HAP-1 (cell line): ENCODE measurements at regions not wholly inside any gene's neighbourhood (a gene's known extent, or its start where the extent isn't known, plus 50 kb on each side); places are given as distances from the start of the nearest gene placed in this dataset.

Experiments
- DNase-seq, 2 experiments: peaks; one replicate each; pipeline ENCODE4 v3.0.0-alpha.2; 2016 to 2020; ENCODE audit warnings: low spot score in 2 of 2
- H3K27me3 ChIP-seq: fragments of 250-450 bp; sonication (Bioruptor Pico); 2 replicates; pipeline ENCODE4 v1.5.1; 2020; ENCODE audit warnings: low read depth, mild to moderate bottlenecking, moderate library complexity
- H3K36me3 ChIP-seq: fragments of 250-450 bp; sonication (Bioruptor Pico); replicated peaks from 2 replicates; pipeline ENCODE4 v1.5.1; 2020; ENCODE audit warnings: mild to moderate bottlenecking
- H3K4me1 ChIP-seq: fragments of 250-450 bp; sonication (Bioruptor Pico); 2 replicates; pipeline ENCODE4 v1.5.1; 2020; ENCODE audit warnings: mild to moderate bottlenecking
- H3K4me3 ChIP-seq: fragments of 250-450 bp; sonication (Bioruptor Pico); 2 replicates; pipeline ENCODE4 v1.5.1; 2020; ENCODE audit warnings: mild to moderate bottlenecking, moderate library complexity
- H3K9me3 ChIP-seq: fragments of 250-450 bp; sonication (Bioruptor Pico); 2 replicates; pipeline ENCODE4 v1.5.1; 2020; ENCODE audit warnings: mild to moderate bottlenecking, moderate library complexity
- in situ Hi-C: fragments of 300-500 bp; cut with MboI; formaldehyde crosslinking; loops from 3 replicates; pipeline ENCODE4 v1.14.3; 2020; ENCODE audit warnings: low sequenced_read_pairs, inconsistent platforms, mixed read lengths

- Histone ChIP-seq H3K36me3 (no peaks in the 10 kb centered on the region), H3K4me3 (no peak overlapping the region), H3K27me3 (no peaks in the 10 kb centered on the region), H3K4me1 (no peaks in the 10 kb centered on the region; the same call in 1 of the 2 replicates), H3K9me3 (no peaks in the 10 kb centered on the region)
- no peak for DNase-seq
- in situ Hi-C loops: no loop called here
Observed at GRCh38 chr13:58097831-58098230, 466.3 kb downstream of the PCDH17 start.

- no peak for DNase-seq
- H3K4me3 ChIP-seq: no peak overlapping the region
- no peaks in the 10 kb centered on the region for H3K27me3 ChIP-seq
- no peaks in the 10 kb centered on the region for H3K9me3 ChIP-seq
- no peaks in the 10 kb centered on the region for H3K4me1 ChIP-seq
- in situ Hi-C loops: no loop called here
- no peaks in the 10 kb centered on the region for H3K36me3 ChIP-seq
Observed at GRCh38 chr13:58119351-58119750, 487.8 kb downstream of the PCDH17 start.

- in situ Hi-C loops: no loop called here
- H3K36me3 ChIP-seq: no peaks in the 10 kb centered on the region
- no peaks in the 10 kb centered on the region for H3K9me3 ChIP-seq
- DNase-seq: no peak
- H3K4me1 ChIP-seq: no peaks in the 10 kb centered on the region
- H3K4me3 ChIP-seq: no peak overlapping the region
- H3K27me3 ChIP-seq: no peaks in the 10 kb centered on the region
Observed at GRCh38 chr13:58119804-58120203, 488.3 kb downstream of the PCDH17 start.

- DNase-seq: no peak
- Histone ChIP-seq H3K9me3 (no peaks in the 10 kb centered on the region), H3K36me3 (no peaks in the 10 kb centered on the region), H3K27me3 (no peaks in the 10 kb centered on the region), H3K4me1 (no peaks in the 10 kb centered on the region), H3K4me3 (no peak overlapping the region)
- in situ Hi-C loops: no loop called here
Observed at GRCh38 chr13:58126496-58126895, 495.0 kb downstream of the PCDH17 start.

- no peaks in the 10 kb centered on the region for H3K9me3 ChIP-seq
- no peaks in the 10 kb centered on the region for H3K4me1 ChIP-seq
- no peak overlapping the region for H3K4me3 ChIP-seq
- no peak for DNase-seq
- in situ Hi-C loops: no loop called here
- no peaks in the 10 kb centered on the region for H3K36me3 ChIP-seq
- no peaks in the 10 kb centered on the region for H3K27me3 ChIP-seq
Observed at GRCh38 chr13:58134012-58134411, 502.5 kb downstream of the PCDH17 start.

- no peaks in the 10 kb centered on the region for H3K4me1 ChIP-seq
- H3K27me3 ChIP-seq: no peaks in the 10 kb centered on the region
- H3K36me3 ChIP-seq: no peaks in the 10 kb centered on the region
- in situ Hi-C loops: no loop called here
- no peak for DNase-seq
- H3K4me3 ChIP-seq: no peak overlapping the region
- no peaks in the 10 kb centered on the region for H3K9me3 ChIP-seq
Observed at GRCh38 chr13:58134525-58134924, 503.0 kb downstream of the PCDH17 start.

GRCh38 chr13:58142952-58143351 is 511.4 kb downstream of the PCDH17 start:
- Histone ChIP-seq H3K4me3 (no peak overlapping the region), H3K4me1 (no peaks in the 10 kb centered on the region), H3K9me3 (no peaks in the 10 kb centered on the region), H3K36me3 (no peaks in the 10 kb centered on the region), H3K27me3 (no peaks in the 10 kb centered on the region)
- DNase-seq: no peak
- in situ Hi-C loops: no loop called here

- Histone ChIP-seq H3K4me3 (no peak overlapping the region), H3K4me1 (no peaks in the 10 kb centered on the region), H3K27me3 (no peaks in the 10 kb centered on the region), H3K9me3 (no peaks in the 10 kb centered on the region), H3K36me3 (no peaks in the 10 kb centered on the region)
- in situ Hi-C loops: no loop called here
- DNase-seq: no peak
Observed at GRCh38 chr13:58144616-58145015, 513.1 kb downstream of the PCDH17 start.

GRCh38 chr13:58151452-58151851 is 519.9 kb downstream of the PCDH17 start:
- no peaks in the 10 kb centered on the region for H3K9me3 ChIP-seq
- in situ Hi-C loops: no loop called here
- DNase-seq: no peak

GRCh38 chr13:58160980-58161379 is 529.4 kb downstream of the PCDH17 start:
- DNase-seq: no peak
- H3K4me1 ChIP-seq: no peaks in the 10 kb centered on the region
- H3K36me3 ChIP-seq: no peaks in the 10 kb centered on the region

More at GRCh38 chr13:58151452-58151851, 519.9 kb downstream of the PCDH17 start:
- H3K36me3 ChIP-seq: no peaks in the 10 kb centered on the region
- no peaks in the 10 kb centered on the region for H3K27me3 ChIP-seq
- no peak overlapping the region for H3K4me3 ChIP-seq
- H3K4me1 ChIP-seq: no peaks in the 10 kb centered on the region

GRCh38 chr13:58165617-58166016 is 534.1 kb downstream of the PCDH17 start:
- Histone ChIP-seq H3K9me3 (no peaks in the 10 kb centered on the region), H3K27me3 (no peaks in the 10 kb centered on the region), H3K36me3 (no peaks in the 10 kb centered on the region), H3K4me3 (no peak overlapping the region), H3K4me1 (no peaks in the 10 kb centered on the region)
- in situ Hi-C loops: no loop called here
- no peak for DNase-seq

More at GRCh38 chr13:58160980-58161379, 529.4 kb downstream of the PCDH17 start:
- H3K9me3 ChIP-seq: no peaks in the 10 kb centered on the region
- no peak overlapping the region for H3K4me3 ChIP-seq
- in situ Hi-C loops: no loop called here
- no peaks in the 10 kb centered on the region for H3K27me3 ChIP-seq

- DNase-seq: no peak
- no peaks in the 10 kb centered on the region for H3K4me1 ChIP-seq
- no peaks in the 10 kb centered on the region for H3K36me3 ChIP-seq
- no peaks in the 10 kb centered on the region for H3K9me3 ChIP-seq
- H3K27me3 ChIP-seq: no peaks in the 10 kb centered on the region
- in situ Hi-C loops: no loop called here
- H3K4me3 ChIP-seq: no peak overlapping the region
Observed at GRCh38 chr13:58181111-58181510, 549.6 kb downstream of the PCDH17 start.

- Histone ChIP-seq H3K27me3 (no peaks in the 10 kb centered on the region), H3K4me3 (no peak overlapping the region), H3K36me3 (no peaks in the 10 kb centered on the region), H3K4me1 (no peaks in the 10 kb centered on the region), H3K9me3 (no peaks in the 10 kb centered on the region)
- DNase-seq: no peak
- in situ Hi-C loops: no loop called here
Observed at GRCh38 chr13:58187881-58188280, 556.3 kb downstream of the PCDH17 start.

- H3K36me3 ChIP-seq: no peaks in the 10 kb centered on the region
- in situ Hi-C loops: no loop called here
- H3K4me1 ChIP-seq: no peaks in the 10 kb centered on the region
- H3K9me3 ChIP-seq: no peaks in the 10 kb centered on the region
- no peak for DNase-seq
- H3K4me3 ChIP-seq: no peak overlapping the region
- no peaks in the 10 kb centered on the region for H3K27me3 ChIP-seq
Observed at GRCh38 chr13:58190577-58190976, 559.0 kb downstream of the PCDH17 start.

- H3K27me3 ChIP-seq: no peaks in the 10 kb centered on the region
- DNase-seq: no peak
- H3K36me3 ChIP-seq: no peaks in the 10 kb centered on the region
- no peak overlapping the region for H3K4me3 ChIP-seq
- H3K9me3 ChIP-seq: no peaks in the 10 kb centered on the region
- H3K4me1 ChIP-seq: no peaks in the 10 kb centered on the region
- in situ Hi-C loops: no loop called here
Observed at GRCh38 chr13:58191754-58192153, 560.2 kb downstream of the PCDH17 start.
